Testis (tissue), 2 donors: ENCODE measurements at regions not wholly inside any gene's neighbourhood (a gene's known extent, or its start where the extent isn't known, plus 50 kb on each side); places are given as distances from the start of the nearest gene placed in this dataset.

Experiments used
- DNase-seq: peaks from one replicate; pipeline ENCODE4 v3.0.0-alpha.2; 2019
- H3K27ac ChIP-seq, 2 donors: fragments of 200-600 bp; sonication (generic); one replicate each; pipeline ENCODE4 v1.5.1; 2019
- H3K27me3 ChIP-seq: fragments of 200-600 bp; sonication (generic); one replicate; pipeline ENCODE4 v1.5.1; 2019
- H3K36me3 ChIP-seq: fragments of 200-600 bp; sonication (generic); one replicate; pipeline ENCODE4 v1.5.1; 2017; ENCODE audit warnings: low read depth; ENCODE audit errors: missing control alignments
- H3K4me1 ChIP-seq: fragments of 200-600 bp; sonication (generic); one replicate; pipeline ENCODE4 v1.5.1; 2019
- H3K4me3 ChIP-seq, 2 donors: fragments of 200-600 bp; sonication (generic); one replicate each; pipeline ENCODE4 v1.5.1; 2017 to 2019
- H3K9me3 ChIP-seq: fragments of 200-600 bp; sonication (generic); one replicate; pipeline ENCODE4 v1.5.1; 2017
- CTCF ChIP-seq, 3 experiments: fragments of 450-650 bp in 2 of 3; fragments of 200-600 bp in 1 of 3; sonication (generic) in 1 of 3; IDR thresholded peaks; one replicate each; pipeline ENCODE4 v1.5.1; 2016 to 2019; ENCODE audit warnings: antibody characterized with exemption in 3 of 3, mild to moderate bottlenecking in 2 of 3, moderate library complexity in 1 of 3
- POLR2A ChIP-seq: fragments of 450-650 bp; IDR thresholded peaks from one replicate; pipeline ENCODE4 v1.6.1; 2017; ENCODE audit warnings: antibody characterized with exemption, mild to moderate bottlenecking, moderate library complexity
- WGBS, 2 donors: methylation state at CpG; one replicate each; pipeline ENCODE4 v1.1.5; 2018; 5-methylcytosine and 5-hydroxymethylcytosine counted together
- intact Hi-C: fragments of 100-400 bp; cut with DNase I; formaldehyde crosslinking; loops from one replicate; pipeline ENCODE4 v1.15.1; 2023; ENCODE audit warnings: low total_unique reads

GRCh38 chr2:15835991-15836688, 104.2 kb upstream of the MYCN start:
- H3K4me1 ChIP-seq = no peaks in the 10 kb centered on the region
- no peak for DNase-seq
- WGBS, 2 donors = 94 to 96% methylated on average over 9 of the region's 9 CpGs
- no peaks in the 10 kb centered on the region for H3K36me3 ChIP-seq
- intact Hi-C loops = no loop called here
- no peaks in the 10 kb centered on the region for H3K9me3 ChIP-seq
- H3K4me3 ChIP-seq = no peak overlapping the region
- no peaks in the 10 kb centered on the region for H3K27me3 ChIP-seq
- H3K27ac ChIP-seq = no peak overlapping the region
- TF ChIP-seq CTCF (IDR thresholded peaks at IDR 0.05) (no peak), POLR2A (no peak)

- DNase-seq = peak; percentile 23
- 88 to 91% methylated on average over 13 of the region's 13 CpGs for WGBS, 2 donors
- Histone ChIP-seq H3K9me3 (no peaks in the 10 kb centered on the region), H3K4me3 (no peak overlapping the region), H3K27me3 (no peaks in the 10 kb centered on the region), H3K4me1 (no peaks in the 10 kb centered on the region), H3K27ac (no peak overlapping the region), H3K36me3 (no peaks in the 10 kb centered on the region)
- TF ChIP-seq CTCF (IDR thresholded peaks at IDR 0.05) = no peak
- TF ChIP-seq POLR2A = no peak
- intact Hi-C loops = no loop called here
Observed at GRCh38 chr2:15836689-15837610, 103.4 kb upstream of the MYCN start.

GRCh38 chr2:15838481-15839090, 101.8 kb upstream of the MYCN start:
- Histone ChIP-seq H3K36me3 (no peaks in the 10 kb centered on the region), H3K4me3 (no peak overlapping the region), H3K27me3 (no peaks in the 10 kb centered on the region), H3K9me3 (no peaks in the 10 kb centered on the region), H3K27ac (no peak overlapping the region), H3K4me1 (no peaks in the 10 kb centered on the region)
- WGBS, 2 donors = 89 to 96% methylated on average over 13 of the region's 13 CpGs
- intact Hi-C loops = no loop called here
- DNase-seq = no peak
- no peak for TF ChIP-seq POLR2A
- no peak for TF ChIP-seq CTCF (IDR thresholded peaks at IDR 0.05)

GRCh38 chr2:15839426-15840124, 100.8 kb upstream of the MYCN start:
- Histone ChIP-seq H3K4me3 (no peak overlapping the region), H3K36me3 (no peaks in the 10 kb centered on the region), H3K27ac (no peak overlapping the region), H3K4me1 (no peaks in the 10 kb centered on the region), H3K9me3 (no peaks in the 10 kb centered on the region), H3K27me3 (no peaks in the 10 kb centered on the region)
- DNase-seq = no peak
- TF ChIP-seq POLR2A (no peak), CTCF (IDR thresholded peaks at IDR 0.05) (no peak)
- WGBS, 2 donors = 79 to 90% methylated on average over 9 of the region's 9 CpGs
- intact Hi-C loops = no loop called here
